Smooth muscle cell (in vitro differentiated cells): ENCODE measurements at regions not wholly inside any gene's neighbourhood (a gene's known extent, or its start where the extent isn't known, plus 50 kb on each side); places are given as distances from the start of the nearest gene placed in this dataset.

Experiments used
- DNase-seq: peaks from one replicate; lab custom pipeline; 2025; ENCODE audit not compliant: unreplicated experiment; lab: John Stamatoyannopoulos, UW
- H2AFZ ChIP-seq: fragments of 200-600 bp; sonication (generic); 2 replicates; pipeline ENCODE4 v1.6.0; 2016; ENCODE audit warnings: antibody characterized with exemption, low read depth, mild to moderate bottlenecking
- H3F3A ChIP-seq: fragments of 200-600 bp; sonication (generic); 2 replicates; pipeline ENCODE4 v1.6.0; 2017; ENCODE audit warnings: antibody characterized with exemption, low read depth
- H3K27ac ChIP-seq: fragments of 200-600 bp; sonication (generic); 2 replicates; pipeline ENCODE4 v1.5.1; 2016; ENCODE audit warnings: low read depth, mild to moderate bottlenecking
- H3K27me3 ChIP-seq: fragments of 200-600 bp; sonication (generic); 2 replicates; pipeline ENCODE4 v1.6.1; 2016; ENCODE audit warnings: low read depth, mild to moderate bottlenecking
- H3K36me3 ChIP-seq: fragments of 200-600 bp; sonication (generic); 2 replicates; pipeline ENCODE4 v1.5.1; 2016; ENCODE audit warnings: low read depth
- H3K4me1 ChIP-seq: fragments of 200-600 bp; sonication (generic); 2 replicates; pipeline ENCODE4 v1.5.1; 2016; ENCODE audit warnings: low read depth
- H3K4me2 ChIP-seq: fragments of 200-600 bp; sonication (generic); 2 replicates; pipeline ENCODE4 v1.6.0; 2016; ENCODE audit warnings: mild to moderate bottlenecking
- H3K4me3 ChIP-seq: fragments of 200-600 bp; sonication (generic); 2 replicates; pipeline ENCODE4 v1.5.1; 2016; ENCODE audit warnings: mild to moderate bottlenecking
- H3K79me2 ChIP-seq: fragments of 200-600 bp; sonication (generic); 2 replicates; pipeline ENCODE4 v1.6.0; 2016; ENCODE audit warnings: low read depth, mild to moderate bottlenecking
- H3K9ac ChIP-seq: fragments of 200-600 bp; sonication (generic); 2 replicates; pipeline ENCODE4 v1.6.0; 2016; ENCODE audit warnings: low read depth
- H3K9me3 ChIP-seq: fragments of 200-600 bp; sonication (generic); replicated peaks from 2 replicates; pipeline ENCODE4 v1.5.1; 2016; ENCODE audit warnings: low read depth
- H4K20me1 ChIP-seq: fragments of 200-600 bp; sonication (generic); 2 replicates; pipeline ENCODE4 v1.6.0; 2016; ENCODE audit warnings: low read depth
- CTCF ChIP-seq: fragments of 200-600 bp; sonication (generic); IDR thresholded peaks from 2 replicates; pipeline ENCODE4 v1.5.1; 2017; ENCODE audit warnings: borderline replicate concordance, mild to moderate bottlenecking, antibody characterized with exemption; ENCODE audit not compliant: insufficient read depth, poor library complexity, severe bottlenecking
- WGBS: methylation state at CpG from one replicate; pipeline ENCODE4 v1.1.7; 2016; ENCODE audit warnings: low lambda C conversion rate; 5-methylcytosine and 5-hydroxymethylcytosine counted together

- no peak overlapping the region for H3K27ac ChIP-seq
- DNase-seq, result no peak
- no peaks in the 10 kb centered on the region for H4K20me1 ChIP-seq
- no peaks in the 10 kb centered on the region for H3K4me1 ChIP-seq
- H3K4me3 ChIP-seq, result no peak overlapping the region
- no peaks in the 10 kb centered on the region for H3K36me3 ChIP-seq
- H3K27me3 ChIP-seq, result no peaks in the 10 kb centered on the region
- no peak overlapping the region for H3K4me2 ChIP-seq
- H3F3A ChIP-seq, result no peaks in the 10 kb centered on the region
- no peak for TF ChIP-seq CTCF
- H2AFZ ChIP-seq, result no peak overlapping the region
- H3K9me3 ChIP-seq, result no peaks in the 10 kb centered on the region
- no peaks in the 10 kb centered on the region for H3K79me2 ChIP-seq
- no peak overlapping the region for H3K9ac ChIP-seq
Observed at GRCh38 chr4:180792541-180792940, 1450.7 kb upstream of the TENM3 start.

- H2AFZ ChIP-seq, result no peak overlapping the region
- H3K27ac ChIP-seq, result no peak overlapping the region
- 98% methylated on average over 2 of the region's 2 CpGs for WGBS
- no peak for TF ChIP-seq CTCF
- no peaks in the 10 kb centered on the region for H3K4me1 ChIP-seq
- peaks cover 13% of the 10 kb centered on the region for H3K27me3 ChIP-seq
- H3F3A ChIP-seq, result no peaks in the 10 kb centered on the region
- H3K9me3 ChIP-seq, result no peaks in the 10 kb centered on the region
- H3K4me3 ChIP-seq, result no peak overlapping the region
- DNase-seq, result no peak
- H3K9ac ChIP-seq, result no peak overlapping the region
- H3K79me2 ChIP-seq, result no peaks in the 10 kb centered on the region
- no peaks in the 10 kb centered on the region for H4K20me1 ChIP-seq
- no peak overlapping the region for H3K4me2 ChIP-seq
- H3K36me3 ChIP-seq, result no peaks in the 10 kb centered on the region
Observed at GRCh38 chr4:180794333-180794732, 1448.9 kb upstream of the TENM3 start.

DNA sequence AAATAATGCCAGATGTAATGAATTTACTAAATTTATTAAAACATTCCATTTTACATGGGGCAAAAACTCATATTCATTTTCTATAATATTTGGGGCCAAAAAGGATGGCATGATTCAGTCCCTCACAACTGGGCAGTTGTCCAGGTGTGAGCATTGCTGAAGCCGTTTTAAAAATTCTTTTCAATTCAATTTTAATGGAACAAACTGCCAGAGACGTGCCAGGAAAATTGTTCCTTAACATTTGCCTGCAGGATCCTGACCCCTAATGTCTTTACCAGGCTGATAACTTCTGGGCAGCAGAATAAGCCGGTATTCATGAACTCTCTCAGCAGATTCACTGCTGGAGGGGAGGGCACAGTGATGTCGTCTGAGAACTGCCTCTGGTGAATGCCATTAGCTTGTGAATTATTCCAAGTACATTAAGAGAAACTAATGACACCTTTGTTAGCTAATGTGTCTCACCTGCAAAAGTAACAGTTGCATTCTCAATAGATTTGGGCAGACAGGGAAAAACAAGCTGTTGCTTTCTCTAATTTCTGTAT, 1445.1 kb upstream of the TENM3 start:
- H3K9me3 ChIP-seq, result no peaks in the 10 kb centered on the region
- DNase-seq, result no peak
- no peaks in the 10 kb centered on the region for H4K20me1 ChIP-seq
- H3F3A ChIP-seq, result no peaks in the 10 kb centered on the region
- no peak overlapping the region for H3K9ac ChIP-seq
- no peak for TF ChIP-seq CTCF
- H2AFZ ChIP-seq, result no peak overlapping the region
- H3K4me1 ChIP-seq, result no peaks in the 10 kb centered on the region
- no peak overlapping the region for H3K4me2 ChIP-seq
- H3K27me3 ChIP-seq, result peaks cover 20% of the 10 kb centered on the region
- no peak overlapping the region for H3K27ac ChIP-seq
- no peaks in the 10 kb centered on the region for H3K36me3 ChIP-seq
- H3K79me2 ChIP-seq, result no peaks in the 10 kb centered on the region
- 59% methylated on average over 4 of the region's 4 CpGs for WGBS
- H3K4me3 ChIP-seq, result no peak overlapping the region

- Histone ChIP-seq H3K27ac (no peak overlapping the region), H3K36me3 (no peaks in the 10 kb centered on the region), H3K9ac (no peak overlapping the region), H3K4me3 (no peak overlapping the region), H3K4me1 (no peaks in the 10 kb centered on the region), H2AFZ (no peak overlapping the region), H3K79me2 (no peaks in the 10 kb centered on the region), H3K9me3 (no peaks in the 10 kb centered on the region), H3F3A (no peaks in the 10 kb centered on the region), H4K20me1 (no peaks in the 10 kb centered on the region), H3K4me2 (no peak overlapping the region), H3K27me3 (peaks cover 20% of the 10 kb centered on the region)
- TF ChIP-seq CTCF, result no peak
- DNase-seq, result no peak
- 82% methylated on average over 5 of the region's 5 CpGs for WGBS
Observed at GRCh38 chr4:180799798-180800197, 1443.4 kb upstream of the TENM3 start.
